ENCODE measurements at regions not wholly inside any gene's neighbourhood (a gene's known extent, or its start where the extent isn't known, plus 50 kb on each side); places are given as distances from the start of the nearest gene placed in this dataset. TPM values are rescaled to one million over a fixed set of nuclear protein-coding genes. Genes with fewer than 3 reads are reported as not detected.
A peak's percentile ranks its signal among the peaks of the same experiment; 100 is the strongest.

- Histone ChIP-seq H3K36me3 (ENCODE audit: control insufficient read depth, insufficient read depth, low read length) (no peaks in the 10 kb centered on the region), H3K4ac (ENCODE audit: low read depth, low read length) (peak overlapping the region; percentile 21), H3K27ac (ENCODE audit: low read depth, low read length) (peak overlapping the region; percentile 47), H2BK5ac (ENCODE audit: low read length) (no peak overlapping the region), H2BK120ac (ENCODE audit: low read depth, low read length) (no peak overlapping the region), H3K79me2 (ENCODE audit: control insufficient read depth, insufficient read depth, low read length) (no peaks in the 10 kb centered on the region), H3K56ac (ENCODE audit: low read length) (peak overlapping the region; percentile 75), H3K79me1 (ENCODE audit: low read length) (no peaks in the 10 kb centered on the region), H3K27me3 (ENCODE audit: insufficient read depth, low read length, poor library complexity) (no peaks in the 10 kb centered on the region), H3K9ac (ENCODE audit: low read length) (no peak overlapping the region), H3K4me2 (ENCODE audit: low read length) (no peak overlapping the region), H3K4me1 (ENCODE audit: control insufficient read depth, low read depth, low read length) (peaks cover 8% of the 10 kb centered on the region), H3K18ac (ENCODE audit: low read length) (no peak overlapping the region), H3K4me3 (ENCODE audit: low read length) (no peak overlapping the region), H4K5ac (ENCODE audit: low read length) (no peak overlapping the region), H2AK5ac (ENCODE audit: low read length) (no peak overlapping the region), H3K23ac (ENCODE audit: low read length) (no peak overlapping the region), H2BK15ac (replicated peaks; ENCODE audit: low read depth) (no peak overlapping the region), H4K8ac (ENCODE audit: low read depth, low read length) (no peak overlapping the region)
- no CpG with 5 or more reads among the region's 2 CpGs for WGBS (ENCODE audit: extremely low coverage, insufficient coverage, low lambda C conversion rate)
- DNase-seq, result no peak
Measured at GRCh38 chr1:24984300-24984699, 54.2 kb upstream of the RUNX3 start.

DNA sequence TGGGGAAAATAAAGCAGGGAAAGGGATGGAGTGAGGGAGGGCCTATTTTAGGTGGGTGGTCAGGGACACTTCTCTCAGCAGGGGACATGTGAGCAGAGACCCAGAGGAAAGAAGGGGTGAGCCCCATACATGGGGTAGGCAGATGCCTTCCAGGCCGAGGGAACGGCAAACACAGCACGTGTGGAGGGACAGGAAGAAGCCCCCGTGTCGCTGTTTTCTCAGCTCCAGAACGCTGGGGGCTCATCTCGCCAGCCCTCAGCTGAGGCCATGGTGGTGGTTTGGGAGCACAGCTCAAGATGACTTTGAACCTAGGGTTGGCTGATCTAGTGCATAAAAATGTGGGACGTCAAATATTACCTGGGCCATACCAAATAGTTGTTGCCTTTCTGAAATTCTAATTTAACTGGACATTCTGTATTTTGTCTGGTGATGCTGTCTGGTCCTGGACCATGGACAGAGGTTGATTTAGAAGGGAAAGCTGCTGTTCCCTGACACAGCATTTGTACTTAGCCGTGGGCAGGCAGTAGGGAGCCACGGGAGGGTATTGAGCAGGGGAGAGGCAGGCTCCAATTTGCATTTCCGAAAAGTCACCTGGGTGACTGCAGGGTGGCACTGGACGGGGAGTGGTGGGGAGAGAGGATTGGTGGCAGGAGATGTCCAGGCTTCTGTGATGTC is 53.1 kb upstream of the RUNX3 start:
- Histone ChIP-seq H3K4me2 (ENCODE audit: low read length) (no peak overlapping the region), H3K9ac (ENCODE audit: low read length) (no peak overlapping the region), H3K79me1 (ENCODE audit: low read length) (no peaks in the 10 kb centered on the region), H3K27ac (ENCODE audit: low read depth, low read length) (no peak overlapping the region), H3K56ac (ENCODE audit: low read length) (peak overlapping the region; percentile 54), H2BK15ac (replicated peaks; ENCODE audit: low read depth) (no peak overlapping the region), H4K8ac (ENCODE audit: low read depth, low read length) (no peak overlapping the region), H2BK120ac (ENCODE audit: low read depth, low read length) (no peak overlapping the region), H2AK5ac (ENCODE audit: low read length) (no peak overlapping the region), H3K36me3 (ENCODE audit: control insufficient read depth, insufficient read depth, low read length) (no peaks in the 10 kb centered on the region), H3K79me2 (ENCODE audit: control insufficient read depth, insufficient read depth, low read length) (no peaks in the 10 kb centered on the region), H3K18ac (ENCODE audit: low read length) (no peak overlapping the region), H3K4me1 (ENCODE audit: control insufficient read depth, low read depth, low read length) (peaks cover 8% of the 10 kb centered on the region), H3K4me3 (ENCODE audit: low read length) (no peak overlapping the region), H2BK5ac (ENCODE audit: low read length) (no peak overlapping the region), H3K27me3 (ENCODE audit: insufficient read depth, low read length, poor library complexity) (no peaks in the 10 kb centered on the region), H4K5ac (ENCODE audit: low read length) (no peak overlapping the region), H3K23ac (ENCODE audit: low read length) (no peak overlapping the region), H3K4ac (ENCODE audit: low read depth, low read length) (no peak overlapping the region)
- DNase-seq, result no peak
- no CpG with 5 or more reads among the region's 12 CpGs for WGBS (ENCODE audit: extremely low coverage, insufficient coverage, low lambda C conversion rate)

GRCh38 chr1:24981631-24982005 is 51.5 kb upstream of the RUNX3 start:
- DNase-seq, result no peak
- H3K4me3 ChIP-seq (ENCODE audit: low read length), result no peak overlapping the region
- H2BK120ac ChIP-seq (ENCODE audit: low read depth, low read length), result no peak overlapping the region
- no peak overlapping the region for H4K8ac ChIP-seq (ENCODE audit: low read depth, low read length)
- no peak overlapping the region for H3K4me2 ChIP-seq (ENCODE audit: low read length)
- H3K27me3 ChIP-seq (ENCODE audit: insufficient read depth, low read length, poor library complexity), result no peaks in the 10 kb centered on the region
- no peak overlapping the region for H3K23ac ChIP-seq (ENCODE audit: low read length)
- no peaks in the 10 kb centered on the region for H3K79me2 ChIP-seq (ENCODE audit: control insufficient read depth, insufficient read depth, low read length)
- no peaks in the 10 kb centered on the region for H3K79me1 ChIP-seq (ENCODE audit: low read length)
- no peak overlapping the region for H2AK5ac ChIP-seq (ENCODE audit: low read length)
- H3K4ac ChIP-seq (ENCODE audit: low read depth, low read length), result no peak overlapping the region
- H3K36me3 ChIP-seq (ENCODE audit: control insufficient read depth, insufficient read depth, low read length), result no peaks in the 10 kb centered on the region
- H3K4me1 ChIP-seq (ENCODE audit: control insufficient read depth, low read depth, low read length), result peaks cover 8% of the 10 kb centered on the region
- H3K27ac ChIP-seq (ENCODE audit: low read depth, low read length), result no peak overlapping the region
- H4K5ac ChIP-seq (ENCODE audit: low read length), result no peak overlapping the region
- H3K9ac ChIP-seq (ENCODE audit: low read length), result no peak overlapping the region
- H2BK5ac ChIP-seq (ENCODE audit: low read length), result no peak overlapping the region
- WGBS (ENCODE audit: extremely low coverage, insufficient coverage, low lambda C conversion rate), result no CpG with 5 or more reads among the region's 11 CpGs
- H3K56ac ChIP-seq (ENCODE audit: low read length), result no peak overlapping the region
- no peak overlapping the region for H3K18ac ChIP-seq (ENCODE audit: low read length)
- no peak overlapping the region for H2BK15ac ChIP-seq (replicated peaks; ENCODE audit: low read depth)

DNA sequence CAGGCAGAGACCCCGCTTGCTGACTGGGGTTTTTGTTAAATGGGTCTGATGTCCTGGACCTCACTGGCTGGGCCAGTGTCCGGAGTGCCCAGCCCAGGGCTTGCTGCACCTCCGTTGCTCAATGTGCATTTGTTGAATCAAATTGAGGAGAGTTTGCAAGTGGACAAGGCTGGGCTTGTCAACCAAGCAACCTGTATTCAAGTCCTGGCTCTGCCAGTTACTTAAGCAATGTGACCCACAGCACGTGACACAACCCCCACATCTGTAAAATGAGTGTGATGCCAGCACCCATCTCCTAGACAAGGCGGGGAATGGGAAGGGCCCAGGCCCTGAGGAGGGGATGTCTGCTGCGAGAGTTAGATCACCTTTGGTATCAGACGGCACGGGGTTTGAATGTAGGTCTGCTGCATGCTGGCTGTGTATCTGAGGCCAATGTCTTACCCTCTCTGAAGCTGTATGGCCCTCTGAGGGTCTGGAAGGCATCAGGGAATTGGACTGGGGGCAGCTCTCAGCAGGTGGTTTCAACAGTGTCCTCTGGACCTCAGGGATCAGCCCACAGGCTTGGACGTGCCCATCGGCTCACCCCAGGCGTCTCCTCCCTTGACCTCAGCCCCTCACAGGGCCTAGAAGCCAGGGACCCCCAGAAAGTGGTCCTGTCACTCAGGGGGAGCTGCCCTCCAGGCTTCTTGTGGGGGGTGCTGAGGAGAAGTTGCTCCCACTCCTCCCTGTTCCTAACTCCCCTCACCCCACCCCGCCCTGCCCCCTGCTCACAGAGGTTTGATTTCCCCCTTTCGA is 51.0 kb upstream of the RUNX3 start:
- Histone ChIP-seq H2BK15ac (replicated peaks; ENCODE audit: low read depth) (no peak overlapping the region), H3K4me1 (ENCODE audit: control insufficient read depth, low read depth, low read length) (peaks cover 8% of the 10 kb centered on the region), H3K79me1 (ENCODE audit: low read length) (no peaks in the 10 kb centered on the region), H3K4me3 (ENCODE audit: low read length) (no peak overlapping the region), H2BK5ac (ENCODE audit: low read length) (no peak overlapping the region), H4K8ac (ENCODE audit: low read depth, low read length) (no peak overlapping the region), H3K56ac (ENCODE audit: low read length) (no peak overlapping the region), H3K4ac (ENCODE audit: low read depth, low read length) (no peak overlapping the region), H3K27me3 (ENCODE audit: insufficient read depth, low read length, poor library complexity) (no peaks in the 10 kb centered on the region), H3K4me2 (ENCODE audit: low read length) (no peak overlapping the region), H2BK120ac (ENCODE audit: low read depth, low read length) (no peak overlapping the region), H2AK5ac (ENCODE audit: low read length) (no peak overlapping the region), H3K9ac (ENCODE audit: low read length) (no peak overlapping the region), H4K5ac (ENCODE audit: low read length) (no peak overlapping the region), H3K23ac (ENCODE audit: low read length) (no peak overlapping the region), H3K27ac (ENCODE audit: low read depth, low read length) (no peak overlapping the region), H3K18ac (ENCODE audit: low read length) (no peak overlapping the region), H3K36me3 (ENCODE audit: control insufficient read depth, insufficient read depth, low read length) (no peaks in the 10 kb centered on the region), H3K79me2 (ENCODE audit: control insufficient read depth, insufficient read depth, low read length) (no peaks in the 10 kb centered on the region)
- DNase-seq, result no peak
- WGBS (ENCODE audit: extremely low coverage, insufficient coverage, low lambda C conversion rate), result no CpG with 5 or more reads among the region's 13 CpGs

Small RNA genes in the stretch of these regions (small RNA-seq; reads per million reads assigned to genes)
- gene MIR4425 (ENCODE audit: insufficient read depth), result not detected
